Prostate gland (tissue), 2 donors: ENCODE measurements at regions not wholly inside any gene's neighbourhood (a gene's known extent, or its start where the extent isn't known, plus 50 kb on each side); places are given as distances from the start of the nearest gene placed in this dataset.

Experiments
- CTCF ChIP-seq, 4 experiments: fragments of 200-600 bp in 2 of 4; fragments of 450-650 bp in 2 of 4; sonication (generic) in 2 of 4; IDR thresholded peaks; 1 replicate in 3 of 4; 2 replicates in 1 of 4; pipeline ENCODE4 v1.5.1; 2016 to 2019; ENCODE audit warnings: antibody characterized with exemption in 4 of 4, mild to moderate bottlenecking in 2 of 4, moderate library complexity in 2 of 4
- POLR2A ChIP-seq: fragments of 450-650 bp; IDR thresholded peaks from one replicate; pipeline ENCODE4 v1.6.1; 2016; ENCODE audit warnings: antibody characterized with exemption, mild to moderate bottlenecking
- POLR2AphosphoS5 ChIP-seq: sonication (generic); formaldehyde crosslinking; IDR thresholded peaks from one replicate; pipeline ENCODE4 v1.6.1; 2017; ENCODE audit warnings: antibody characterized with exemption

GRCh38 chr12:83958997-83959396 is 953.6 kb downstream of the SLC6A15 start:
- TF ChIP-seq CTCF (IDR thresholded peaks at IDR 0.05) (no peak), POLR2A (no peak), POLR2AphosphoS5 (no peak)
